Mucosa of rectum (tissue), 2 donors: ENCODE measurements at regions not wholly inside any gene's neighbourhood (a gene's known extent, or its start where the extent isn't known, plus 50 kb on each side); places are given as distances from the start of the nearest gene placed in this dataset.

Experiments
- H3K27ac ChIP-seq, 2 donors: one replicate each; pipeline ENCODE4 v1.7.0; 2013; ENCODE audit warnings: inconsistent platforms in 2 of 2, low read depth in 2 of 2, low read length in 2 of 2
- H3K27me3 ChIP-seq, 2 donors: one replicate each; pipeline ENCODE4 v1.7.0; 2013; ENCODE audit warnings: low read length in 2 of 2; ENCODE audit not compliant: control insufficient read depth in 2 of 2, insufficient read depth in 2 of 2
- H3K36me3 ChIP-seq, 2 donors: one replicate each; pipeline ENCODE4 v1.7.0; 2013; ENCODE audit warnings: low read length in 2 of 2; ENCODE audit not compliant: control insufficient read depth in 2 of 2, insufficient read depth in 2 of 2
- H3K4me1 ChIP-seq, 2 donors: one replicate each; pipeline ENCODE4 v1.7.0; 2013; ENCODE audit warnings: low read length in 2 of 2, mild to moderate bottlenecking in 1 of 2; ENCODE audit not compliant: control insufficient read depth in 2 of 2, insufficient read depth in 2 of 2
- H3K4me3 ChIP-seq, 2 donors: one replicate each; pipeline ENCODE4 v1.7.0; 2013; ENCODE audit warnings: low read length in 2 of 2
- H3K9ac ChIP-seq, 2 donors: one replicate each; pipeline ENCODE4 v1.7.0; 2013; ENCODE audit warnings: low read length in 2 of 2, low read depth in 1 of 2, mild to moderate bottlenecking in 1 of 2
- H3K9me3 ChIP-seq, 2 donors: one replicate each; pipeline ENCODE4 v1.7.0; 2013; ENCODE audit warnings: low read length in 2 of 2; ENCODE audit not compliant: control insufficient read depth in 2 of 2
- donor health status: healthy.
- donor health status: Normal muscosa, but diverticular disease.

DNA sequence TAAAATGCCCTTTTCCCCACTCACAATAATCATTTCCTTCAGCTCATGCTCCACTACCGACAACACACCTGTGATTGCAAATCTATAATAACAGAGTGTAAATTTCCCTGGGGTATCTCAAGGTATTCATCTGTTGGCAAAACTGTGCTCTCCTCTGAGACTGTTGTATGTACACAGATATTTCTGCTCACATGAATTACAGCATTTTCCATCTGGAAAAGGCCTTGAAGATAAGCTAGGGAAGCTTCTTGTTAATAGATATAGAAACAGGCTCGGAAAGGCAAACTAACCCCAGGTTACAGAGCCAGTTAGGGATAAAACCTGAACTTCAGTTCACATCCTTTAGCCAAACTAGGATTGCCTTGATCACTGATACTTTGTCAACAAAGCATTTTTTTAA lies 210.4 kb upstream of the KRR1 start:
- Histone ChIP-seq H3K9me3 (no peaks in the 10 kb centered on the region), H3K4me3 (no peak overlapping the region), H3K9ac (no peak overlapping the region), H3K27me3 (no peaks in the 10 kb centered on the region), H3K4me1 (peaks cover 0 to 2% of the 10 kb centered on the region in 2 donors), H3K27ac (no peak overlapping the region), H3K36me3 (no peaks in the 10 kb centered on the region)

DNA sequence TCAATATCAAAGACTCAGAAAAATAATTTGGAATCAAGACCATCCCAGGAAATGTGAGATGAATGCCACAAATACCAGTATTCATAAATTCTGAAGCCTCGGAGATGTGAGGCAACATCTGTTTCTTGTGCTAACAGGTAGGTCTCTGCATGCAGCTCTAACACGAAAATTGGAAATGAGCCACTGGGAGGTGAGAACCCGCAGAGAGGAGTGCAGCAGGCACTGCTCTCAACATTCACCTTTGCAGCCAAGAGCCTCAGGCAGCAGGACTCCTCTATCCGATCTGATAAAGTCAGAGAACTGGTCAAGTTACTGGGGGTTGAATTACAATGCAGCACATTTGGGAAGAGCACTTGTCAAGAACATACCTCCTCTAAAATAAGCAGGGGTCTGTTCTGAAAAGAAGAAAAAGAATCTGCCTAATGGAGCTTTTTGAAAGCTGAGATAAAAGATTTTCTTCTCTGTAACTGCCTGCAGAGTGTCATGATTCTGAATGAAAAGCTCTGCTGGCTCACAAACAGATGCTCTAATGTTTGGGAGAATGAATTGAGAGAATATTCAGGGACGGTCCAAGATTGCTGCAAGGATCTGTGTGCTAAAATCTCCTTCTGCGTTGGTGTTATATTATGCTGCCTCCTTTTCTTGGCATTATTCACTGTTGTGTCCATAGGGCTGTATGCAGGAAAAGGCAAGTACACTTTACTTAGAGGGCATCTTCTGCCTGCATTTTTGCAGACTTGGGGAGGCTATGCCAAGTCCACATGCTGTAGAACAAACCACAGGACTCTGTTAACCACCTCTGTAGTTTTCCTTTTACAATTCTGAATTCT lies 209.6 kb upstream of the KRR1 start:
- Histone ChIP-seq H3K36me3 (no peaks in the 10 kb centered on the region), H3K9ac (no peak overlapping the region), H3K4me1 (peaks cover 0 to 2% of the 10 kb centered on the region in 2 donors), H3K27me3 (no peaks in the 10 kb centered on the region), H3K4me3 (no peak overlapping the region), H3K27ac (no peak overlapping the region), H3K9me3 (no peaks in the 10 kb centered on the region)

DNA sequence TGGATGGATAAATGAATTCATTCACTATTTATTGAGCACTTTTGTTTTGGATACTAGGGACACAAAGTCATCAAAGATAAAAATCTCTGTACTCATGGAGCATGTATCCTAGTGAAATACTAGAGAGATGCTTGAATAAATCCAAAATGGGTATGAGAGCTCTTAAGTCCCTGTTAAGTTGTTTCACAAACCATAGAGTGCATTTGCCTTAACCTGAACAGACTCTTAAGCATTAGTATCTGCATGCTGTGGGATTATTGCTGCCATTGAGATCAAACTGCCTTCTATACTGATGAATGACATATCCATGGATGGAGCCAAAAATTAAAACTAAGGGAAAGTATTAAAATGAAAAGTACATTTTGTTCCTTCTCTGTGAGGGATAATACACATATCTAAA lies 206.5 kb upstream of the KRR1 start:
- Histone ChIP-seq H3K4me3 (no peak overlapping the region), H3K9me3 (no peaks in the 10 kb centered on the region), H3K36me3 (no peaks in the 10 kb centered on the region), H3K4me1 (no peaks in the 10 kb centered on the region), H3K9ac (no peak overlapping the region), H3K27me3 (no peaks in the 10 kb centered on the region), H3K27ac (no peak overlapping the region)

DNA sequence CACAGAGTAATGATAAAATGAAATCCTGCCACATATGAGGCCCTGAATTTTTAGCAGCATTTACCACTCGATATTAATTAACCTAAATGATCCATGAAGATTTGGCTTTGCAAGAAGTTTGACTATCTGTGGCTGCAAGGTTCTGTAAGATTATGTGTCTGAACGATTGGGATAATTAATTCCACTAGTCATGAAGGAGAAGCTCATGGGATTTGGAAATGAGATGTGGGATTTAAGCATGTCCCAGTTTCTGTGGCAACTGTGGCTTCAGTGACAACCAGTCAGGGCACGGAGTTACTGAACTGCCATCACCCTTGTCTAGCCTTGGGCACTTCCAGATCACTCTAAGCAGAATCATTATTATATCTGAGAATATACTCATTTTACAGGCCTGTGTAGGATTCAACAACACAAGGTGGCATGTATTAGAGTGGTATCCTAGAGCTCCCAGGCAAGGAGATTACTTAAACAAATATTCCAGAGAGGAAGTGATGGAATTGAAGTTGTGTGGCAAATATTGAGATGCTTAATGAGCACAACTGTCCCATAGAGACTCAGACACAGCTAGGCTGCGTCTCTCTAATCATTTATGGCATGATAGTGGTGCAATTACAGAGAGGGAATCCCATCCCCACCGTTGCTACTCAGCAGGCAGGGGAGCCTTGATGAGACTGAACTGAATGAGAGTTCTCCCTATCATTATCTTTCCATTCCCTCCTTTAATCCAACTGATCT lies 205.0 kb upstream of the KRR1 start:
- Histone ChIP-seq H3K36me3 (no peaks in the 10 kb centered on the region), H3K9ac (no peak overlapping the region), H3K4me1 (no peaks in the 10 kb centered on the region), H3K9me3 (no peaks in the 10 kb centered on the region), H3K4me3 (no peak overlapping the region), H3K27ac (no peak overlapping the region), H3K27me3 (no peaks in the 10 kb centered on the region)

DNA sequence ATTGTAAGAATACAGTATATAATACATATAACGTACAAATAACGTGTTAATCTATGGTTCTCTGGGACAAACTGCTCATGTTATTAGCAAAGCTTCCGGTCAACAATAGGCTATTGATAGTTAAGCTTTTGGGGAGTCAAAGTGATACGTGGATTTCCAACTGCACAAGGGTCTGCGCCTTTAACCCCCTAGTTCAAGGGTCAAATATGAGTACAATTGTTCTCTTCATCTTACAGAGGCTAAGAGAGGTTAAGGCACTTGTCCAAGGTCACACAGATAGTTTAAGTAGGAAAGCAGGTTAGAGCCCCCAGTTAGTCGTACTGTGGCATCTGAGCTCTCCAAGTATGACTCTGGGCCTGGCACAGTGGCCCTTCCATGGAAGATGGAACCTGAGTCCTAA lies 204.3 kb upstream of the KRR1 start:
- Histone ChIP-seq H3K4me3 (no peak overlapping the region), H3K36me3 (no peaks in the 10 kb centered on the region), H3K9ac (no peak overlapping the region), H3K4me1 (no peaks in the 10 kb centered on the region), H3K27ac (no peak overlapping the region), H3K9me3 (no peaks in the 10 kb centered on the region), H3K27me3 (no peaks in the 10 kb centered on the region)

DNA sequence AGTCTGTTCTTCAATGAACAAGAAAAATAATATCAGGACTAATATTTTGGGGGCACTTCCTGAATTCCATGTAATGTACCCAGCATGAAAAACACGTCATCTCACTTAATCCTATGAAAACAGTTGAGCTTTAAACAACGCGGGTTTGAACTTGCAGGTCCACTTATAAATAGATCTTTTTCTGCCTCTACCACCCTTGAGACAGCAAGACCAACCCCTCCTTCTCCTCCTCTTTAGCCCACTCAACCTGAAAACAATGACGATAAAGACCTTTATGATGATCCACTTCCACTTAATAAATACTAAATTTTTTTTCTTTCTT lies 203.9 kb upstream of the KRR1 start:
- Histone ChIP-seq H3K4me1 (no peaks in the 10 kb centered on the region), H3K9ac (no peak overlapping the region)

DNA sequence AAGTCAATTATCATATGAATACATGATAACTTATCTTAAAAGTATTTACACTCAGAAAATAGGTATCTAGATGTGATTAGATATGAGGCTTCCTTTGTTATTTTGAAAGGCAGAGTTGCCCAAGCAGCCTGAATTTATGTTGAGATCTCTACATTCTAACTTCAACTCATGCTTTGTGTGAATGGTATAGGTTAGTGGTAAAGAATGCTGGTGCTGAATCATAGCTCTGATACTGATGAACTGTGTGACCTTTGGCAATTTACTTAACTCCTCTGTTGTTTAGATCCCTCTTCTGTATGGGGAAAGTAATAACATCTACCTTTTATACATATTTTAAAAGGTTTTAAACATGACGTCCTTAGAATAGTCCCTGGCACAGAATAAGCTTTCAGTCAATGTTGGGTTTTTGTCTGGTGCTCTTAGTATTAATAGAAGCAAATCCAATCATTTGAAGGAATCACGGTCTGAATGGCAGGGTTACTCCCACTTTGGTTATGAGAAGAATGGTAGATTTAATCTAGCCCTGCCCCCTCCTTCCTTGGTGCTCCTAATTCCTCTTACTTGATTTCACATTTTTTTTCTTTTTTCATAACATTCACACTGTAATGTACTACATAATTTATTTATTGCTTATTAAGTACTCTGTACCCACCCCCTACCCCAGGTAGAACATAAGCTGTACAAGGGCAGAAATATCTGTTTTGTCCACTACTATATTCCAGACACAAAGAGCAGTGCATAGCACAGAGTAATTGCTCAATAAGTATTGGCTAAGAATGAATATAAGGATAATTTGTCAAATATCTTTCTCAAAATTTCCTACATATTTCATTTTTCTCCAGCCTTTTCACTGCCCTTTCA lies 203.3 kb upstream of the KRR1 start:
- no peak overlapping the region for H3K4me3 ChIP-seq
- H3K27ac ChIP-seq: no peak overlapping the region
- no peaks in the 10 kb centered on the region for H3K36me3 ChIP-seq
- no peaks in the 10 kb centered on the region for H3K27me3 ChIP-seq
- no peak overlapping the region for H3K9ac ChIP-seq
- H3K9me3 ChIP-seq: no peaks in the 10 kb centered on the region
- no peaks in the 10 kb centered on the region for H3K4me1 ChIP-seq

More for the DNA sequence above, 203.9 kb upstream of the KRR1 start:
- H3K27ac ChIP-seq: no peak overlapping the region
- no peaks in the 10 kb centered on the region for H3K27me3 ChIP-seq
- no peaks in the 10 kb centered on the region for H3K36me3 ChIP-seq
- no peak overlapping the region for H3K4me3 ChIP-seq
- no peaks in the 10 kb centered on the region for H3K9me3 ChIP-seq

DNA sequence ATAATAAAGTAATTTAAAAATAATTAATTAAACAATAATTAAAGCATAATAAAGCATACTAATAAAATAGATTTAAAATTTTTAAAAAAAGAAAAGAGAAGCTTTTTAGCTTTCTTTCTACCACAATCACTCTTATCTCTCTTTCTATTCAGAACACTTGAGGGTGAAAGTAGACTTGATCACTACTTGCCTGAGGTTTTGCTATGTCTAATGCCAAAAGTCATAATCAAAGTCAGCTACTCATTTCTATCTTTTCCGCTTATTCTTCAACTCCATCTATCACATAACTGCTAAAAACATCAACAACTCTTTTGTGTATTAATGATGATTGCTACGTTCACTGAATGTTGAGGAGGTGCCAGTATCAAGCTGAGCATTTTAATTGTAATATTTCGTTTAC lies 202.0 kb upstream of the KRR1 start:
- Histone ChIP-seq H3K9ac (no peak overlapping the region), H3K4me3 (no peak overlapping the region), H3K4me1 (no peaks in the 10 kb centered on the region), H3K27ac (no peak overlapping the region), H3K36me3 (no peaks in the 10 kb centered on the region), H3K9me3 (no peaks in the 10 kb centered on the region), H3K27me3 (no peaks in the 10 kb centered on the region)

DNA sequence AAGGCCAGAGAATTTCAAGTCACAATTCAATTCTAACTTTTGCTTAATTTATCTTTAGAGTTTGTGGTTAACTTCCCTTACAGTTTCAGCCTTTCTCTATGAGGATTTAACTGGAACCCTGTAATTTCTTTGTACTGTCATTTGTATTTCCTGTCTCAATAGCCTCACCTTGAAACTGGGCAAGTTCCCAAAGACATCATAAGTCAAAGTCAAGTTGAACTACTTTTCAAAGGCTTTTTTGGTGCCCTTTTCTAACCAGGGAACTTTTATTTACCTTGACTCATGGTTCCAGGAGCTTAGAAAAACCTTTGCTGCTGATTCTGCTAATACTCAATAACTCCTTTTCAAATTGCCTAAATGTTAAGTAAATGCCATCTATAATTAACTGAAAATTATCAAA lies 200.8 kb upstream of the KRR1 start:
- Histone ChIP-seq H3K4me1 (no peaks in the 10 kb centered on the region), H3K27ac (no peak overlapping the region), H3K4me3 (no peak overlapping the region), H3K9me3 (no peaks in the 10 kb centered on the region), H3K9ac (no peak overlapping the region), H3K27me3 (no peaks in the 10 kb centered on the region), H3K36me3 (no peaks in the 10 kb centered on the region)

DNA sequence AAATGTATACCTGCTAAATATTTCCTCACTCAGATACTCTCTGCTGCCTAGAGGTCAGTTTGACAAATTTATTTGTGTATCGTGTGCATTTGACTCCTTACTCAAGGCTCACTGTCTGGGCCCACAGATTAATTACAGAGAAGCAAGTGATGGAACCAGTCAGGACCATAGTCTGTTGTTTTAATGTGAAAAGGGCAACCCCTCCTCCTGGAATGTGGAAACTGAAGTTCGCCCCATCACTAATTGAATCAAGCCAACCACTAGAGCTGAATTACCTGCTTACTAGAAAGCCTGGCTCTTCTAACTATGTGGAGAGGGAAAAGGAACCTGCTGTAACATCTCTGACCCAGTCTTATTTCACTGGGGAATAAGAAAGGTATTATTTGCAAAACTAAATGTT lies 199.9 kb upstream of the KRR1 start:
- H3K9ac ChIP-seq: no peak overlapping the region
- no peaks in the 10 kb centered on the region for H3K36me3 ChIP-seq
- H3K4me1 ChIP-seq: no peaks in the 10 kb centered on the region
- H3K27ac ChIP-seq: no peak overlapping the region
- no peaks in the 10 kb centered on the region for H3K27me3 ChIP-seq
- H3K4me3 ChIP-seq: no peak overlapping the region
- H3K9me3 ChIP-seq: no peaks in the 10 kb centered on the region
